GM19035 (cell line): ENCODE measurements at regions not wholly inside any gene's neighbourhood (a gene's known extent, or its start where the extent isn't known, plus 50 kb on each side); places are given as distances from the start of the nearest gene placed in this dataset.

Source experiments
- ATAC-seq: cut with Tn5 transposase; IDR thresholded peaks from one replicate; pipeline ENCODE4 v1.9.1; 2021; ENCODE audit not compliant: unreplicated experiment

DNA sequence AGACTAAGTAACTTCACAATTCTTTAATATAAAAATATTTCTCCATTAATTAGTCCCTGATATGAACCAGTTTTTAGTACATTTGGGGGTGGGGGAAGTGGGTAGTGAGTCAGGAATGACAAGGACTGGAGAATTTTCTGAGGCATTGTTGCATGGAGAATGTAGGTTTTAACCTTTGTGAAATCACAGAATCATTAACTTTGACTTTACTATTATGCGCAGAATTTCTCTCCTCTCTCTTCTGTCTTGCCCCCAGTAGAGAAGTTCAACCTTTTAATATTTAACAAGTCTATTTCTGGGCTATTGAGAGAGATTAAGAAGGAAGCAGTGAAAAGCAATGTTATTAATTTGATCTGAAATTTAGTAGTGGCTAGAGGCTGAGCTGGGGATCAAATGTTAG, 597.0 kb downstream of the PCDH18 start:
- no peak for ATAC-seq

DNA sequence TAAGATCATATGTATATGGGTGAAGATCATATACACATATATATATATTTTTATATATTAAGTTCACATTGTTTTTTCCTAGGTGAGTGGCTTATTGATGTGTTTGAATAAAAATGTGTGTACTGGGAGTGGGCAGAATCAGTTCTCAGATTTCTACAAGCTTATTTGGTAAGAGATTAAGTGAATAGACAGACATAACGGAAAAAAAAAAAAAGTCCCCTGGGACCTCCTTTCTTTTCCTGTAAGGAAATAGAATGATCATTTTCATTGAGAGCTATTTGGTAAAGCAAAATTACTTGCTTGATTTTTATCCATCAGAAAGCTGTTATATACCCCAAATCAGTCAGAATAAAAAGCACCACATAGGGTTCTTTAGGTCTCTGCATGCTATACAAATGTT, 597.7 kb downstream of the PCDH18 start:
- no peak for ATAC-seq

GRCh38 chr4:136931781-136932180, 600.5 kb downstream of the PCDH18 start:
- no peak for ATAC-seq

DNA sequence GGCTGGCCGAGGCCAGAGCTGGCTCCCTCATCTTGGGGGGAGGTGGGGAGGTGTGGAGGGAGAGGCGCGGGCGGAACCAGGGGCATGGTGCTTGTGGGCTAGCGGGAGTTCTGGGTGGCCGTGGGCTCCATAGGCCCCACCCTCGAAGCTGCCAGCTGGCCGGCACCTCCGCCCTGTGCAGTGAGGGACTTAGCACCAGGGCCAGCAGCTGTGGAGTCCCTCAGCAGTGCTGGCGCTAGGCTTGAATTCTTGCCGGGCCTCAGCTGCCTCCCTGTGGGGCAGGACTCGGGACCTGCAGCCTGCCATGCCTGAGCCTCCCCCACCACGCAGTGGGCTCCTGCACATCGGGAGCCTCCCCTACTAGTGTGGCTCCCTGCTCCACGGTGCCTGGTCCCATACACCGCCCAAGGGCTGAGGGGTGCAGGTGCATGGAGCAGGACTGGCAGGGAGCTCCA, 603.3 kb downstream of the PCDH18 start:
- no peak for ATAC-seq

- ATAC-seq: no peak
Observed at GRCh38 chr4:136927172-136927571, 605.1 kb downstream of the PCDH18 start.

- ATAC-seq: no peak
Observed at GRCh38 chr4:136925203-136925602, 607.1 kb downstream of the PCDH18 start.

DNA sequence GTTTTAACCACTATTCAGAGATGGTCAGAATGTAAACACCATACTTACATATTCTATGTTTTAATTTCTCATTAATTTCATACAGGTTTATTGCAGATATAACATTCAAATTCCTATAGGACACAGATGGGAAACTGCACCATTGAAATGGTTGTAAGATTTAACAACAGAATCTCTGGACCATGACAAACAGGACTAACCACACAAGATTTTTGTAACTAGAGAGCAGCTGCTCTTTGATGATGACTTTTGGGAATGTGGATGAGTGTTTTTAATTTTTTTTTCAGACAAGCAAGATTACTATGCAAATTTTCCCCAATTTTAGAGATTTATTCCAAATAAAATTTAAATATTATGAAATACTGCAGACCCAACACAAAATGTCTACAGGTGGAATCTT, 610.2 kb downstream of the PCDH18 start:
- ATAC-seq: no peak

DNA sequence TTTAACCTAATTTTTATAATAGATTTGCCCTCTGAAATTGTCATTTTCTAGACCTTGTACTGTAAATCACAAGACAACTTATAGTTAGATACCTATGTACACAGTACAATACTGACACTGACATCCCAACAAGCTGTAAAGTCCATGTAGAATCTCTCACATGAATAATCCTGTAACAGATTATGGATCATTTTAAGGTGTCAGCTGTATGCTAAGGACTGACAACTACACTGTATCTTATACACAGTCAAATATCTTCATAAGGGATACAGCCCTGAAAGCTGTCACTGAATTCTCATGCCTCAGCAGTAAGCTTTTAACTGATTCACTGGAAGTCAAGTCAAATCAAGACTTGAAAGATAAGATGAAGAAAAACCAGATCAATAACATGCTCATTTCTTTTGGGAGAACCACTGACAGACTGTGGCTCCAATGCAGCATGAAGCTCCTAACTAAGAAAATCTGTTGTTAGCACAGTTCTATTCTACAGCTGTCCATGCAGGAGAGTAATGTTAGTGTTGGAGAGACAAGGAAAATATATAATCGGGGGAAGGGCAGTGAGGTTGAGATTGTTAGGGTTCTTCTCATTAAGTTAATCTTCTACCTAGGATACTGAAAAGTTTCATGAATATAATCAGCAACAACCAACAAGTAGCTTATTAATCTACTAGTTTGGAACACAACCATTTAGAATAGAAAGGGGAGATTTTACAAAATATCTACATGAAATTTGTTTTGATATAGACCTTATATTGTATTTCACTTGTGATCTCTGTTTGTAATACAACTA, 612.0 kb downstream of the PCDH18 start:
- no peak for ATAC-seq

DNA sequence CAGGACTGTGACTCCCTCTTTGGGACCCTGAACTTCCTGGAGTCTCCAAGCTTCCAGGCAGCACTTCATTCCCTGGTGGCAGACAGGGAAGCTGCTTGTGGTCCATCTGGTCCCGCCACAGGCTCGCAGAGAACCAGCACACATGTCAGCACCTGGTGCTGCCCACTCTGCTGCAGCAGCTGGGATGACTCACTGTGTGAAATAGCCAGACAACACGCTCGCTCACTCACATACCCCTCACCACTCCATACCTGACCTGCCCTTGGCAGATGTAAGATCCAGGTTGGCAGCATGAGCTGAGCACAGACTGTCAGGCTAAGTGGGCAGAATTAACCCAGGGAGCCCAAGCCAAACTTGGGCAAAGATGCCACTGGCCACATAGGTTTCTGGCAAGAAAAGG, 613.5 kb downstream of the PCDH18 start:
- no peak for ATAC-seq

GRCh38 chr4:136917312-136918110, 614.8 kb downstream of the PCDH18 start:
- no peak for ATAC-seq

- ATAC-seq: no peak
Observed at GRCh38 chr4:136909626-136910025, 622.7 kb downstream of the PCDH18 start.

- ATAC-seq: no peak
Observed at GRCh38 chr4:136908122-136908521, 624.2 kb downstream of the PCDH18 start.

DNA sequence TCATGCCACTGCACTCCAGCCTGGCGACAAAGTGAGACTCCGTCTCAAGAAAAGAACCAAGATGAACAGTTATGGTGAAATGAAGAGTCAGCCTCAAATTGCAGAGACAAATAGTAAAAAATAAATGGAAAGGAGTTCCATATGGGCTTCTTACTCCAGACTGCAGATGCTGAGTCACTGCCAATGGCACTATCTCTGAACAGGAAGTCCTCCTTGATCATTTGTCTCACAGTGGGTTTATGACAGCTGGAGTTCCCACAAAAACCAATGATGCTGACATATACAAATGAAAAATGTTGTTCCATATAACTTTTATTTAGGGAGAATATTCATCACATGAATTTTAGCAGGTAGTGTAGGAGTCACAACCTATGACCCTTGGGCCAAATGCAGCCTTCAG, 631.6 kb downstream of the PCDH18 start:
- no peak for ATAC-seq

DNA sequence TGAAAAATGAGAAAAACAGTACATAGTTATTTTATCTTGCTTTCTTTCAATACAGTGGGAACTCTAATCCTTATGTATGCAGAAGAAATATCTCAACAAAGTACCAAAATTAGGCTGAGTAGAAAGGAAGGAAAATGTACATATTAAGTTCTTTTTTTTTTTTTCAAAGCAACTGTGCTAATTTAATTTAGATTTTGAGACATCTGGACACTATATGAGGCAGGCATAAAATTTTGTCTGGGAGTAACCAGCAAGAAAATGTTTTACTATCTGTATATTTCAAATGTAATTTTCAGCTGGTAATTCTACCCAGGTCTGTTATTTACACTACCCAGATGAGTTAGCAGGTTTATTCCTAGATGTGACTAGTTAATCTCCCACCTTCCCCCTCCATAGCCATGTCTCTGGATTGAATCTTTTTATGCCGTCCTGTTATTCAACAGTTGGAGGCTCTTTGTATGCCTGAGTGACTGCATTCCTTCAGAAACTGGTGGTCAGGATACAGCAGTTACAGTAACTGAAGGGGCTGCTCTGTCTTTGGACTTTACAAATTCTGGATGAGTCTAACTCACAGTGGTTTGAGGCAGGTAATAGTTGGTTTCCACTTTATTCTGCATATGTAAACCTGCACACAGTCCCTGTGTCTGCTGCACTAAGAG, 633.6 kb downstream of the PCDH18 start:
- no peak for ATAC-seq

- no peak for ATAC-seq
Observed at GRCh38 chr4:136893573-136893972, 638.7 kb downstream of the PCDH18 start.

DNA sequence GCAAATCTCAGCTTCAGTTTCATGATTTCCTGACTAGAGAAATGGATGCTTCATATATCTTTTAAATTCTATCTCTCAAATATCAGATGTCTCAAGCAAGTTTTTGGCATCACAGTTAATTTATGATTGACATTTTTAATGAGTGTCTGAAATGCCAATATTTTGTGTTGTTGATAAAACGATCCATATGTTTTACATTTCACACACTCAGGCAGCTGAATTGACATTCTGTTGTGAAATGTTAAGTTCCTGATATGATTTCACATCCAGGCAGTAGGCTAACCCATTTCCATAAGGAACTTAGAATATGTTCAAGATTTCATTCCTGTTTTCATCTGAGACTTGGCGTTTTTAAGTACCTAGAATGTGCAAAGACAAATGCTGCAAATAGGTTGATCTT, 650.6 kb downstream of the PCDH18 start:
- ATAC-seq: no peak

DNA sequence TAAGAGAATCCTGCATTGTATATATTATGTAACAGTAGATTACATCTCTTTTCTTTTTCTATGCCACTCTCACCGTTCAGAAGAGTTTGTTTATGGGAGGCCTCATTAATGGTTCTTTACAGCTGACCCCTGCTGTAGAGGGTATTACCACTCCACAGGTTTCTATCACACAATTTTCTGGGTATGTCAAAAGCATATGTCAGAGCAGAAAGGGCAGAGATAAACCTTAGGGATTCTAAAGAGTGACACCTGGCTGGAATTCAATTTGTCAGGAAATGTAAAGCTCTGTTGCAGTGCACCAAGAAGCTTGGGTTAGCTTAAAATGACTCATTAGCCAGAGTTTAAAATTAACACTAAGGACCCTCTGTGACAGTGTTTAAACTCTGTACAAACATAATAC, 658.7 kb downstream of the PCDH18 start:
- ATAC-seq: no peak

- ATAC-seq: no peak
Observed at GRCh38 chr4:136867465-136867864, 664.8 kb downstream of the PCDH18 start.

- no peak for ATAC-seq
Observed at GRCh38 chr4:136865526-136865925, 666.8 kb downstream of the PCDH18 start.

- peak; percentile 91 for ATAC-seq
Observed at GRCh38 chr4:136864604-136865185, 667.6 kb downstream of the PCDH18 start.

DNA sequence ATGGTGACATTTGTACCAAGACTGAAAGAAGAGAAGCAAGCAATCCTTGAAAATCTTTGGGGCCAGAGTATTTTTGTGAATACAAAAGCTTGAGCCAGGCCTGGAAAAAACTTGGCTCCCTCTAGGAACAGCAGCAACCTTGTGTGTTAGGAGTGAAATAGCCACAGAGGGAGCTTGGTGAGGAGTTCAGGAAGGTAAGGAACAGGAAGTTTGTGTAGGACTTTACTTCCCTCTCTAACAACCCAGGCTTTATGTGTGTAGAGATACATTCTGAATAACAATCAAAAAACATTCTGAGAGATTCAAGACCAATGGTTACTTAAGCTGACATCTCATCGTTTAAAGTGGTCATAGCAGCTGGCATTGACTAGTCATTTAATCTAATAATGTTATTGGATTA, 668.5 kb downstream of the PCDH18 start:
- no peak for ATAC-seq
